GM19372 (cell line): ENCODE measurements at regions not wholly inside any gene's neighbourhood (a gene's known extent, or its start where the extent isn't known, plus 50 kb on each side); places are given as distances from the start of the nearest gene placed in this dataset.
A peak's percentile ranks its signal among the peaks of the same experiment; 100 is the strongest.

Experiments
- ATAC-seq: cut with Tn5 transposase; IDR thresholded peaks from one replicate; pipeline ENCODE4 v1.9.1; 2021; ENCODE audit warnings: mild to moderate bottlenecking, low read depth, moderate library complexity; ENCODE audit not compliant: unreplicated experiment

DNA sequence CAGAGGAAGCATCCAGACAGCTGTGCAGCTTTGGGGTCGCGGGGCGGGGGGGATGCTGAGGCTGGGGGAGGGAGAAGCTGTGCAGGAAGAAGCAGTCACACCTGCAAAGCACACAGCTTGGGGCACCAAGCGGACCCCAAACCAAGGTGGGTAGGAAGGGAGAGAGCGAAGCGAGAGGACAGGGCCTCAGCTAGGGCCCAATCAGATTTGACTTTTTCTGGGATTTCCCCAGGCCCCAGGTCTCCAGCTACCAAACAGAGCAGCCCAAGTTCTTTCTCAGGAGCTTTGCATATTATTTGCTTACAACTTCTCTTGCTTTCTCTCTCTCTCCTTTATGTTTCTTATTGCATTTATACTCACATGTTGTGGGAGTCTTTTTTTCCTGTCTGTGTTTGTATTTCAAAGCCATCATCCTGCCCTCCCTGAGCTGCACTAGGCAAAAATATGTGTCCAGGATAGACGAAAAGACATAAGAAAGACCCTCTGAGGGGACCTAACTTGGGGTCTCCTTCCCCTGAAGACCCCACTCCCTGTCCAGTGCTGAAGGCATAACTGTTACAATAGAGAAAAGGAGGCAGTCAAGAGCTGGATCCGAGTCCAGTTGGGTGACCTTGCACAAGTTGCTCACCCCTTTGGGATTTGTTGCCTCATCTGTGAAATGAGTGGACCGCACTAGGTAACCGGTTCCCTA lies 50.6 kb upstream of the SMNDC1 start:
- no peak for ATAC-seq

DNA sequence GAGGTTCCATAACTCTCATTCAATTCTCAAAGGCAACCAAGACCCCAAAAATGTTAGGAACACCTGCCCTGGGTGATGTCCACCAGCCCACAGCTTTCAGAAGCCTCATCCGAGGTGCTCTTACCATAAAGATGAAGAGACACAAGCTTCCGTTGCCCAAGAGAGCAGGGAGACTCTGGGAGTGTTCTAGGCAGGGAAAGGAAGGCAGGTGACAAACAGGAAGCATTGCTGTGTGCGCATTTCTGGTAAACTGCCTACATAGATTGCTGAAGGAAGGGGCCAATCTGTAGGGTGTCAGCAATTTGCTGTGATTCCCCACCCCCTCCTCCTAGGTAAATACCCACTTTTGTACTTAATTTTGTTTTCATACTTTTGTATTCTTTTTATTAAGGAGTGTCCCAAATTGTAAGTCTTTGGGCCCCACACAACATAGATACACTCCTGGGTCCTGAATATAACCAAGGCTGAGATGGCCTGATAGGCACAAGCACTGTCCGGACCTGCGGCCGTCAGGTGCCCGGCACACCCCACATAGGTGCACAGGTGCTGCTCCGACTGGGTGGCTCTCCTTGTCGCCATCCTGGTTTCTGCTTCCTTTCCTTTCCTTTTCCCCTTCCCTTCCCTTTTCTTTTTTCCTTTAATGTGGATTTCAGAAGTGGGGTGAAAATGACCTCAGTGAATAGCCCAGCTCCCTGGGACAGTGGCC lies 51.4 kb upstream of the SMNDC1 start:
- peak; percentile 19 for ATAC-seq

DNA sequence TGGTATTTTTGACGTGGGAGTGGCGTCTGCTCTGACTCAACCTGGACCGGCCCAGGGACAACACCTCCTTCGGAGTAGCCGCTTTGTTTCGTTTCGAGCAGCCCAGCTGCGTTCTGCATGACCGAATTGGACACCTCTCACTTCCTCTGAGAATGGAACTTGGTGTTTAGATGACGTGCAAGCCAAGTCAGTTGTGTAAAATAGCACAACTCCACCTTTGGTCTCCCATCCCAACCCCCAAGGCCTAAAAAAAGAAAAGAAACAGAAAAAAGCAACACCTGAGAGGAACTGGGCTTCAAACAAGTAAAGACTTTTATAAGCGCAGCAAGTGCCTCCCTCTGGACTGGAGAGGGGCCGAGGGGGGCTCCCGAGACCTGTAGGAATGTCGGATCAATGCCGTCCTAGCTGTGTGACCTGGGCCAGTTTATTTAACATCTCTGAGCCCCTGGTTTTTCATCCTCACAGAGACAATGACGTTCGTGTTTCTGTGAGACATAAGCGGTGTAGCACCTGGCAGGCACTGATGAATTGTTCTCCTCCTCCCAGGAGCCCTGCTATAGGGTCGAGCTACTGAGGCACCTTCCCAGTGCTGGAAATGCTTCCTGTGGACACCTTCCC lies 52.0 kb upstream of the SMNDC1 start:
- peak; percentile 82 for ATAC-seq

DNA sequence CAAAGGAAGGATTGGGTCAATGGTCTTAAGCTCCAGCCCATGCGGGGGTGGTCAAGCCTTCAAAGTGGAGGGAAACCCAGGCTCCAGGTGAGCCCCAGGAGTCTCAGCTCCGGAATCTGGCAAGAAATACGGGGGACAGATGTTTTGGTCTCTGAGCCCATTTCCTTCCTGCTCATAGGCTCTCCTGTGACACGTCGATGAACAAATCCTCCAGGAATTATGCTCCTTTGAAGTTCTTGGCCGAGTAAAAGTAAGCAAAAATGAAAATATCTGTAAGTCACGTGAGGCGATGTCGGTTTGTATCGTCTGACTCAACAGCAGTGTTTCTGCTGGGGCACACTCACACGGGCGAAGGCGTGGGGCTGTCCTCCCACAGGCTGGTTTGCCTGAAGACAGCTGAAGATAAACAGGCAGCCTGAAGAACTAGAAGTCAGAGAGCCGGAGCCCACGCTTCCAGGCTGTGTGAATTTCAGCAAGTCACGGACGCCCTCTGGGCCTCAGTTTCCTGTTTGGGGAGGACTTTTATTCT lies 52.6 kb upstream of the SMNDC1 start:
- peak; percentile 19 for ATAC-seq

DNA sequence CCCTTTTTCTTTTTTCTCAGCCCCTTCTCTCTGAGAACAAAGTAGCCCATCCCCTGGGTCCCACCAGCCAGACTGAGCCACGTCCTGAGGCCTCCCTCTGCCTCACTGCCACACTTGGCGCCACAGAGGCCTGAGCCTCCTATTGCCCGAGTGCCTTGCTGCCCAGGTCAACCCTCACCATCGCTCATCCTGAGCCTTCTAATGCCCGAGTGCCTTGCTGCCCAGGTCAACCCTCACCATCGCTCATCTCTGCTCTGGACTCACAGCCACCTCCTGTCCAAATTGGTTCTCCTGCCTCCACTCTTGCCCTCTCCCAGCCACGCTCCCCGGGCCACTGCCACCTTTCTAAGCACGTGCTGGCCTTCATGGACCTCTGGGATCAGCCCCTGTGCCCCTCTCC lies 53.2 kb upstream of the SMNDC1 start:
- ATAC-seq, result no peak

DNA sequence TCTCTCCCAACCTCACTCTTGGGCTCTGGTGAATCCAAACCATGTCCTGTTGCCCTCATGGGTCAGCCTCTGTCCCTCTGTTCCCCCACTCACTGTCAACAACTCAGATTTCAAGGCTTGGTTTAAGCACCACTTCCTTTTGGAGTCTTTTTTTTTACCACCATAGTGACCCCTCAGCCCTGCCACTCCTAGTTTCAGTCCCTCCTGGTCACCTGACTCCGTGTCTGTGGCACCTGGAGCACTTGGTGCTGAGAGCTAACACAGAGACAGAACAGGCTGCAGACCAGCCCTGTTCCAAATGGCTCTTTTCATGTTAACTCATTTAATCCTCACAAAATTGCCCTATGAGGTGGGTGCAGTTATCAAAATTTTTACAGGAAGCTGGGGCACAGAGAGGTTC lies 53.6 kb upstream of the SMNDC1 start:
- ATAC-seq, result no peak

DNA sequence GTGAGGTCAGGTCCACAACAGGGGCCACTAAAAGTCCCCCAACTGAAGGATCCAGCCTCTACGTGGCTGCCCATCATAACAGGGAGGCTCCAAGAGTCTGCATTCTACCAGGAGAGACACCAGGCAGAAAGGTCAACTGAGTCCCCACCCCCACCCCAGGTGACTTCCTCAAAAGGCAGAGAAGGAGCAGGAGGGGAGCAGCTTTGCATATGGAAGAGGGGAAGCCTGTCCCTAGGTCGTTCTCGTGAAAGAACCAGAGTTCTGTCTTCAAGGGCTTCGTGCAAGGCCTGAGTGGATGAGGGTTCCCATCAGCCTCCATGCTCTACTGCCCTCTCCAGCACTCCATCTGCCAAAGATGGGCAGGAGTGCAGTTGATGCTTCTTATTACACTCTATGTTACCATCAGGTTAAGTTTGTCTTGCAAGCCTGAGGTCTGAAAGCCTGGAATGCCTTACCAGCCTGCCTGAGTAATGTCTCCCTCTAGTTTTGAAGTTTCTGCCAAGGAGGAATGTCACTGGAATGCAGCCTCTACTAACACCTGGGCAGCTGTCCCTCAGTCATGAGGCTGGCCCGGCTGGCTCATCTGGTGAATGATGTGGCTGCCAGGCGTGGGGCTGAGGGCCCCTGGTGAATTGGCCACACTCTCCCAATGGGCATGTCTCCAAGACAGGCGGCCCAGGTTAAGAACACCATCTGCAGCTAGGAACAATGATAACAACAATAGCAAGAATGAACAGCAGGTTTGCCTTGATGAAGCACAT lies 54.3 kb upstream of the SMNDC1 start:
- no peak for ATAC-seq

DNA sequence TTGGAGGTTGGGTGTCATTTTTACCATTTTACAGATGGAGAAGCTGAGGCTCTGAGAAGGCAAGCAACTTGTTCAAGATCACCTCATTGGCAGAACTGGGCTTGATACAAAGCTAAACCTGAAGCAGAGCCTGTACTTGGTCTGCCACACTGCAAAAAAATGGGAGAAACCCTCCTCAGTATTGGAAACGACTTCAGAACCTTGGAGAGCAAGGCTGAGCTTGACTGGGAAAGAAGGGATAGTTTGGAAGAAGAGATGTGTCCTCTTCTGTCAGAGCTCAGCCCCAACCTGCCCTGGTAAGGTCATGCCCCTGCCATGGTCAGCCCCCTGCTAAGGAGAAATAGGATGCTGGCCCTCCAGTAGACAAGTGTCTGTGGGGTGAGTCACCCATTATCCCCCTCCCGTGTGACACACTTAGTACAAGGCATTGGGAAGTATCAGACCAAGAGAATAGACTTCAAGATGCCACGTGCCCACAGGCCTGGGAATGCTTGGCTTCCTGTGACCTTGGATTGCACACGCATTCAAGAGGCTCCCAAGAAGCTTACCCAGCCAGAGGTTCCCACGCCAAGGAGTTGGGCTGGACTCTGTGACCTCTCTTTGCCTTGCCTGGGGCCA lies 56.2 kb upstream of the SMNDC1 start:
- no peak for ATAC-seq

DNA sequence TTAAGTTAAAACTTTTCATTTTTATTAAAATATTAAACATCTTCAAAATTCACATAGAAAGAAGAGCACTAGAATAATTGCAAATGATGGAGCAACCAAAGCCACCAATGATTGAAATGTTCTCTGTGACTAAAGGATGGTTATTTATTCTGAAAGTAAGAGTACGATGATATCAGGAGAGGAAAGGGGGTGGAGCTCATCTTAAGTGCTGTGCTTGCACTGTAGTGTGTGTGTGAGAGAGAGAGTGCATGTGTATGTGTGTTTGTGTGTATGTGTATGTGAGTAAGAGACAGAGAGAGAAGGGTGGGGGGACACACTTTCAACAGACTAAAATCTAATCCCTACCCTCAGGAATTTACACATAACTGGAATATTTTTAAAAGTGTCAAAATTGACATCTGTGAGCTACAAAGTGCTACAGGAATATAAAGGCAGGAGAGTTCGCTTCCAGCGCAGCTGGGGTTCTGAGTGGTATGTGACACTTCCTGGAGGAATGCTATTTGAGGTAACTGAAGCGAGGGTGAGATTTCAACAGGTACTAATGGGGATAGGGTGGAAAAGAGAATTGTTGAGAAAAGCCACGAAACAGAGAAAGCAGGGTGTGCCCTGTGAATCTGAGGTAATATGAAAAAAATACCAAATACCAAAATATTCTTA lies 57.2 kb upstream of the SMNDC1 start:
- no peak for ATAC-seq

DNA sequence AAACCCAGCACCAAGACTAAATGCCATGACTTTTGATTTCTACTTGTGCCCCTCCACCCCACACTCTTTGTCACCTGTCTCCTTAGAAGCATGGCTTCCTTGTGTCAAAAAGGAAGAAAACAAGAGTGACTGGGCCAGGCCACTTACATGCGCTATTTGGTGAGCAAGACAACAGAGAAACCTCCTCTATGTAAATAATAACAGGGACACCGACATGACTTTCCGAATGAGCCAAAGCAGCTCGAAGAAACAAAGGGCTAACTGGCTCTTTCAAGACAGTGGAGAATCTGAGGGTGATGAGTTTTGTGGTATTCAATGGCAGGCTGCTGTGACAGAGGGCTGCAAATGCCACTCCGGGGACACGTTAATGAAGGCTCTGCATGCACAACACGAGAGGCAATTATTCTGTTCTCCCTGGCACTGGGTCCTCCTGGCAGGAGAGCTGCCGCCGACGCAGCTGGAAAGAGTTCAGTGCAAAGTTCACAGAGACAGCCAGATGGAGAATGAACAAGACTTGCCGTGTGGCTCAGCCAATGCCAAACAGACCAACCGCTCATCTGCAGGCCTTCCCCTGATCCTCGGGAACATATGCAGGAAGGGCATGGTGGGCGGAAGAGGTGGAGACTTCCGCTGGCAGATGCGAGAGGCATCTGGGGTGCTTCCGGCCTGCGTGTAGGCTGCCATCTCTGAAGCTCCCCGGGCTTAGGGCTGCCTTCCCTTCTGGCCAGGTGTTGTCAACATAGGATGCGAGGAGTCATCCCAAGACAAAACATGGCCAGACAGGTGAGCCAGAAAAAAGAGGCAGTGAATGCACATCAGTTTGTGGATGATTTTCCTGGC lies 59.1 kb upstream of the SMNDC1 start:
- ATAC-seq, result no peak

DNA sequence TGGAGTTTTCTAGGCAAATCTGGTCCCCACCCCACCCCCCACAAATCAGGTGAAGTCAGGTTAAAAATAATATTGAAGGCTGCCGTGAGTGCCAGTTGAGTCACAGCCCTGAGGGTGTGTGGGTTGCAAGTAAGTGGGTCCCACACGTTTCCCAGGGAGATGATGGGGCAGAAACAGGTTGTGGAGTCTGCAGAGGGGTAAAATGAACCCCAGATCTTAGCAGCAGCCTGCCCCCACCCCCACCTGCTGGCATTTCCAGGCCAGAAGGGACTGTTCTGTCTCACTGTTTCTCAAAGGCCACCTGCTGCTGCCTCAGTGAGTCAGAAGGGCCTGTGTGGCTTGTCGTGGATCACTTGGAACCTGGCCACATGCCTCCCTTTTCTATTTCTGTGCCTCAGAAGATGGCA lies 59.8 kb upstream of the SMNDC1 start:
- no peak for ATAC-seq

DNA sequence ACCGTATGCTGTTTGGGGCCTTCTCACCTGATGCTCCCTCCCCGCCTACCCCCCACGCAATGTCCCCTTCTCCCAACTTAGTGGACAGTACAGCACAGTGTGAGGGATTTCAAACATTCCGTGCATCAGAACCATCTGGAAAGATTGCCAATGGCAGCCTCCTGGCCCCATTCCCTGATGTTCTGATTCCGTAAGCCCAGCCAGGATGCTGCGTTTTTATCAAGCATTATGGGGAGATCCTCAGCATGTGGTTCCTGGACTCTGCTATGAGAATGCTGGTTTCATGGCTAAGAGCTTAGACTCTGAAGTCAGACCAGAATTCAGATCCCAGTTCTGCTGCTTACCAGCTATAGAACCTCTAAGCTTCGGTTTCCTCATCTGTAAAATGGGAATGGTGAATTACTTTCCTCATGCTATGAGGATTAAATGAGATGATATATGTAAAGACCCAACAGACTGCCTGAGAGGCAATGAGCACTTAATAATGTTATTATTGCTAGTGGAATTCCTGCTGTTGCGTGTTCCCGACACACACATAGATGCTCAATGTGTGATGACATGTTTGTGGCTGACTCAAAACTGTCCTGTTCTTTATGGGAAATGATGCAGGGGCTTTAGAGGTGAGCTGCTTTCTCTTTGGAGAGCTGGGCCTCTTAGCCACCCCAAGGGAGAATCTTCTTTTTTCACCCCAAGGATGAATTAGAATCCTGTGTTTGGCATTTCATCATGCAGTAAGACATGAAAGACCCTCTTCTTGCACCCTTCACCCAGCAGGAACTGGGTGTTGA lies 60.8 kb upstream of the SMNDC1 start:
- no peak for ATAC-seq

DNA sequence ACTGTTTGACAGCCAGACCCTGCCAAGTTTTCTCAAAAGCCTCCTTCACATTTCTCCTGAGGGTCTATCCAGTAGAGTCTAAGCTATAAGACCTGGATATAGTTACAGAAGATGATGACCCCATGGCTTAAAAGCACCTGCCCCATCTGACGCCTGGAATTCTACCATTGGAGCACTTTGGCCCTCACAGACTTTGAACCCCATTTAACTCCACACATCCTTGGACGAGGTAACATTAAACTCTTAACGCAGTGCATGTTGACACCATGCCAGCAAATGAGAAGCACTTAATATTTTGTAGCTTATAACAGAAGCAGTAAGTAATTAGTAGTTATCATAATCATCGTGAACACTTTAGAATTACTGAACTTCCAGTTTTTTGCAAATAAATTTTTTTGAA lies 61.9 kb upstream of the SMNDC1 start:
- ATAC-seq, result no peak

DNA sequence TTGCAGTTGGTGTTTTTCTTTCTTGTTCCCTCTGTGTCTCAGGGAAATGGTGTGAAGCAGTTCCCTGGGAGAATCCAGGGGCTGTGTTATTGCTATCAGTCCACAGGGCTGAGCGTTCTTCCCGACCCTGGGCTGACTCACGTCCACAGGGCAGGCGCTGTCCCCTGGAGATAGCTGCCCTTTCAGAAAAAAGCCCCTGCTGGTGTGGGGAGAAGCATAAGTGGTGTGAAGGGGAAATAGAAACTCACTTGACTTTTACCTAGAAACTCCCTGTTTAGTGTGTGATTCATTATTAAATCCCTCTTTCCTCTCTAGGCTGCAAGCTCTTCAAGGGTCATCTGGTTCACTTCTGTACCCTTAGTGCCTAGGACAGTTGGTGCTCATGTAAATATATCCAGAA lies 63.3 kb upstream of the SMNDC1 start:
- ATAC-seq, result peak; percentile 64

DNA sequence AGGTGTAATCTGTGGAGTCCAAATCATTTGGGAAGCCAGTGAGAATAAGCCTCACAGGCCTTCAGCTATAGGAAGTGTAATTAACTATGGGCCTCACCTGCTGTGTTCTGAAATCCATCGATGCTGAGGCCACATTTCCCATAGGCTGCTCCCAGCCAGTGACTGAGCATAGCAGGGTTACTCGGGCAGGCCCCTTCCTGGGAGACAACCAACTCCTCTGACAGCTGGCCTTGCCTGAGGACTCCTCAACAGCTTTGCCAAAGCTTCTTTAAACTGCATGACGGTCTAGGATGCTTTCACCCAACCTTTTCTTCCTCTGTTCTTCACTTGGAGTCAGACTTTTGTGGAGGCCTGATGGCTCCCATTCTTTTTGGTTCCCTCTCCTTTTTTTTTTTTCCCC lies 63.8 kb upstream of the SMNDC1 start:
- ATAC-seq, result no peak

DNA sequence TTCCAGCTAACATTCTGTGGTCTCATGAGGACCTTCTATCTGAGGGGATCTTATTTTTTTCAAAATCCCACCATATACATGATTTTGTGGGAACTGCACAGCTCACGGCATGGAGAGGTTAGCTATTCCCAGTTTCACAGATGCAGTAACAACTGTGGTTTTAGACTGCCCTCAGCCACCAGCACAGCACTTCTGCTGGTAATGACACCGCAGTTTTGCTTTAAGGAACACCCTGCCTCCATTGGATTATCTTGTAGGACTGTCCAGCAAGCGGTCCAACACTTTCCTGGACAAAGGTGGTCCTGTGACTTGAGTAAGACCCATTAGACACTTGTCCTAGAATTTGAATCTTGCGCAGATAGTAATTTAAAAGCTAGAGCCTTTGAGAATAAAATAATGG lies 65.3 kb upstream of the SMNDC1 start:
- ATAC-seq, result no peak

DNA sequence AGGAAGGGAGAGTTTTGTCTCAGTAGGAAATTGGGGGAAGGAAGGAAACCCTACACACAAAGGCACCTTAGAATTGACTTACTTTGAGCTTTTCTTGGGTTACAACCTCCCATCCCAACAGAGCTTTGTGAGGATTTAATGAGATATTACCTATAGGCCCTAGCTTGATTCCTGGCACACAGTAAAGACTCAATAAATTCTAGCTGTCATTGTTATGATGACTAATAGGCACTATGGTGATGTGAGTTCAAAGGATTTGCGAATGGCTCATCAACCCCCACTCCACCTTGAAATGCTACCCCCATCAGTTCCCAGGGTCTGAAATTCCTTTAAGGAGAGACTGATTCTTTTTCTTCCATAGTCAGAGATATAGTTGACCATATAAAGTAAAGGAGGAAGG lies 67.9 kb upstream of the SMNDC1 start:
- no peak for ATAC-seq

DNA sequence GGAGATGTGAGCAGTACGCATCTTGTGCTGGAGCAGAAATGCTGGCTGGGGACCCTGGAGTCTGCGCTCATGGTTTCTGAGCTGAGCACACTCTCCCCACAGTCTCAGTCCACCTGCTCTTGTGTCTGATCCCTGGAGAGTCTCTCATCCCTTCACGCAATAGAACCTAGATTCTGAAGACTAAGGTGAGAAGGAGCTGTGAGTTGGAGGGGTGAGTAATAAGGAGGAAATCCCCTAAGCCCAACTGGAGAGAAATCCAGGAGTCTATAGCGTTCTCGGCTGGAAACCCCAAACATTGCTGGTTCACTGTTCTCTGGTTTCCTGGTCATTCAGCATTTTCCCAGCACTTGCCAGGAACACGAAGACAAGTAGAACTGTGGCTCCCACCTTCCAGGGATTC lies 68.3 kb upstream of the SMNDC1 start:
- ATAC-seq, result no peak
